Parathyroid adenoma (tissue), 2 donors: ENCODE measurements at regions not wholly inside any gene's neighbourhood (a gene's known extent, or its start where the extent isn't known, plus 50 kb on each side); places are given as distances from the start of the nearest gene placed in this dataset.

Experiments used
- H2AFZ ChIP-seq: fragments of 300-600 bp; sonication (generic); one replicate; pipeline ENCODE4 v1.7.0; 2017; ENCODE audit warnings: antibody characterized with exemption, mild to moderate bottlenecking
- H3K27ac ChIP-seq: fragments of 300-600 bp; sonication (generic); one replicate; pipeline ENCODE4 v1.7.0; 2017
- H3K27me3 ChIP-seq: fragments of 300-600 bp; sonication (generic); one replicate; pipeline ENCODE4 v1.7.0; 2017; ENCODE audit warnings: low read length; ENCODE audit not compliant: control insufficient read depth, insufficient read depth
- H3K36me3 ChIP-seq: fragments of 300-600 bp; sonication (generic); one replicate; pipeline ENCODE4 v1.7.0; 2017; ENCODE audit warnings: low read length; ENCODE audit not compliant: control insufficient read depth, insufficient read depth
- H3K4me1 ChIP-seq: fragments of 300-600 bp; sonication (generic); one replicate; pipeline ENCODE4 v1.7.0; 2017; ENCODE audit warnings: control low read depth
- H3K4me2 ChIP-seq: fragments of 300-600 bp; sonication (generic); one replicate; pipeline ENCODE4 v1.7.0; 2017; ENCODE audit warnings: low read length
- H3K4me3 ChIP-seq: fragments of 300-600 bp; sonication (generic); one replicate; pipeline ENCODE4 v1.7.0; 2017; ENCODE audit warnings: low read depth, low read length
- H3K79me2 ChIP-seq: fragments of 300-600 bp; sonication (generic); one replicate; pipeline ENCODE4 v1.7.0; 2017; ENCODE audit warnings: control low read depth
- H3K9ac ChIP-seq: fragments of 300-600 bp; sonication (generic); one replicate; pipeline ENCODE4 v1.7.0; 2017; ENCODE audit warnings: mild to moderate bottlenecking
- H3K9me3 ChIP-seq: fragments of 300-600 bp; sonication (generic); one replicate; pipeline ENCODE4 v1.7.0; 2017; ENCODE audit warnings: low read length; ENCODE audit not compliant: control insufficient read depth
- CTCF ChIP-seq: fragments of 300-600 bp; sonication (generic); IDR thresholded peaks from one replicate; pipeline ENCODE4 v1.7.0; 2017; ENCODE audit warnings: antibody characterized with exemption, mild to moderate bottlenecking
- donor health status: primary hyperparathyroidism.

- Histone ChIP-seq H3K79me2 (no peaks in the 10 kb centered on the region), H3K9me3 (no peaks in the 10 kb centered on the region), H3K4me3 (no peak overlapping the region), H3K27me3 (no peaks in the 10 kb centered on the region), H3K4me2 (no peak overlapping the region), H2AFZ (no peak overlapping the region), H3K36me3 (no peaks in the 10 kb centered on the region), H3K4me1 (no peaks in the 10 kb centered on the region), H3K9ac (no peak overlapping the region), H3K27ac (no peak overlapping the region)
- TF ChIP-seq CTCF, result no peak
Measured at GRCh38 chr4:28868841-28869240, 1851.3 kb upstream of the PCDH7 start.

GRCh38 chr4:28879178-28879577 lies 1841.0 kb upstream of the PCDH7 start:
- H2AFZ ChIP-seq, result no peak overlapping the region
- H3K4me1 ChIP-seq, result no peaks in the 10 kb centered on the region
- H3K27ac ChIP-seq, result no peak overlapping the region
- H3K9me3 ChIP-seq, result no peaks in the 10 kb centered on the region
- no peak overlapping the region for H3K9ac ChIP-seq
- no peaks in the 10 kb centered on the region for H3K36me3 ChIP-seq
- no peak overlapping the region for H3K4me3 ChIP-seq
- TF ChIP-seq CTCF, result no peak
- H3K79me2 ChIP-seq, result no peaks in the 10 kb centered on the region
- H3K4me2 ChIP-seq, result no peak overlapping the region
- H3K27me3 ChIP-seq, result no peaks in the 10 kb centered on the region

- H2AFZ ChIP-seq, result no peak overlapping the region
- no peak overlapping the region for H3K4me3 ChIP-seq
- no peaks in the 10 kb centered on the region for H3K9me3 ChIP-seq
- no peaks in the 10 kb centered on the region for H3K27me3 ChIP-seq
- no peaks in the 10 kb centered on the region for H3K4me1 ChIP-seq
- no peaks in the 10 kb centered on the region for H3K36me3 ChIP-seq
- no peak overlapping the region for H3K27ac ChIP-seq
- no peak for TF ChIP-seq CTCF
- no peak overlapping the region for H3K9ac ChIP-seq
- no peak overlapping the region for H3K4me2 ChIP-seq
- H3K79me2 ChIP-seq, result no peaks in the 10 kb centered on the region
Measured at GRCh38 chr4:28879900-28880299, 1840.3 kb upstream of the PCDH7 start.

- H3K9me3 ChIP-seq, result no peaks in the 10 kb centered on the region
- H3K9ac ChIP-seq, result no peak overlapping the region
- no peak overlapping the region for H2AFZ ChIP-seq
- no peak overlapping the region for H3K4me2 ChIP-seq
- no peaks in the 10 kb centered on the region for H3K4me1 ChIP-seq
- H3K27me3 ChIP-seq, result no peaks in the 10 kb centered on the region
- no peaks in the 10 kb centered on the region for H3K36me3 ChIP-seq
- H3K27ac ChIP-seq, result no peak overlapping the region
- no peaks in the 10 kb centered on the region for H3K79me2 ChIP-seq
- H3K4me3 ChIP-seq, result no peak overlapping the region
- no peak for TF ChIP-seq CTCF
Measured at GRCh38 chr4:28883211-28883610, 1837.0 kb upstream of the PCDH7 start.

DNA sequence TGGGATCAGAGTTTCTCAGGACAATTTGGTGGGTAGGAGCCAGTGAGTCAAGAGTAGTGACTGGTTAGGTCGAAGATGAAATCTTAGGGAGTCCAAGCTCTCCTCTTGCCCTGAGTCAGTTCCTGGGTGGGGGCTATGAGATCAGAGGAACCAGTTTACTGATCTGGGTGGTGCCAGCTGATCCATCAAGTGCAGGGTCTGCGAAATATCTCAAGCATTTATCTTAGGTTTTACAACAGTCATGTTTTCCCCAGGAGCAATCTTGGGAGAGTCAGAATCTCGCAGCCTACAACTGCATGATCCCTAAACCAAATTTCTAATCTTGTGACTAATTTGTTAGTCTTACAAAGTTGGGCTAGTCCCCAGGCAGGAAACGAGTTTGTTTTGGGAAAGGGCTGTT lies 1833.2 kb upstream of the PCDH7 start:
- Histone ChIP-seq H3K4me3 (no peak overlapping the region), H2AFZ (no peak overlapping the region), H3K27me3 (no peaks in the 10 kb centered on the region), H3K36me3 (no peaks in the 10 kb centered on the region), H3K9me3 (no peaks in the 10 kb centered on the region), H3K4me2 (no peak overlapping the region), H3K9ac (no peak overlapping the region), H3K79me2 (no peaks in the 10 kb centered on the region), H3K4me1 (no peaks in the 10 kb centered on the region), H3K27ac (no peak overlapping the region)
- no peak for TF ChIP-seq CTCF
